ENCODE measurements at regions not wholly inside any gene's neighbourhood (a gene's known extent, or its start where the extent isn't known, plus 50 kb on each side); places are given as distances from the start of the nearest gene placed in this dataset.
"Not testable (repeated sequence)": the region's sequence is repeated elsewhere in the genome, so short reads cannot be mapped to it uniquely, and the experiment has no call there.

GRCh38 chr19:31892060-31892459 lies 453.4 kb upstream of the ZNF507 start:
- H3F3A ChIP-seq (ENCODE audit: control insufficient read depth, insufficient read depth): no peaks in the 10 kb centered on the region
- no peak overlapping the region for H3K4me3 ChIP-seq (ENCODE audit: low read length)
- no peak overlapping the region for H3K27ac ChIP-seq (ENCODE audit: low read depth, low read length)
- no peak overlapping the region for H3K4me2 ChIP-seq (ENCODE audit: low read length)
- no peaks in the 10 kb centered on the region for H4K20me1 ChIP-seq (ENCODE audit: control insufficient read depth, insufficient read depth, low read depth, low read length)
- H3K36me3 ChIP-seq (ENCODE audit: control insufficient read depth, low read length): no peaks in the 10 kb centered on the region
- H3K79me2 ChIP-seq (ENCODE audit: control insufficient read depth, low read length): no peaks in the 10 kb centered on the region
- no peaks in the 10 kb centered on the region for H3K9me2 ChIP-seq (replicated peaks; ENCODE audit: control insufficient read depth, low read length)
- no peak for TF ChIP-seq EZH2phosphoT487 (IDR thresholded peaks at IDR 0.05; ENCODE audit: borderline replicate concordance, low read length)
- TF ChIP-seq CTCF (IDR thresholded peaks at IDR 0.05; ENCODE audit: low read depth, low read length, poor library complexity, severe bottlenecking): no peak
- H3K9me3 ChIP-seq (ENCODE audit: control insufficient read depth, insufficient read depth, low read length): peaks cover 4% of the 10 kb centered on the region; the same call in 1 of the 2 replicates
- H3K4me1 ChIP-seq (ENCODE audit: control insufficient read depth, low read length): no peaks in the 10 kb centered on the region
- no peaks in the 10 kb centered on the region for H3K27me3 ChIP-seq (ENCODE audit: control insufficient read depth, low read length)

- H3K27ac ChIP-seq (ENCODE audit: low read depth, low read length); H3K9me2 ChIP-seq (replicated peaks; ENCODE audit: control insufficient read depth, low read length); H4K20me1 ChIP-seq (ENCODE audit: control insufficient read depth, insufficient read depth, low read depth, low read length); H3K27me3 ChIP-seq (ENCODE audit: control insufficient read depth, low read length); H3K4me1 ChIP-seq (ENCODE audit: control insufficient read depth, low read length); H3K9me3 ChIP-seq (ENCODE audit: control insufficient read depth, insufficient read depth, low read length); H3K4me2 ChIP-seq (ENCODE audit: low read length); H3K4me3 ChIP-seq (ENCODE audit: low read length); H3F3A ChIP-seq (ENCODE audit: control insufficient read depth, insufficient read depth); H3K36me3 ChIP-seq (ENCODE audit: control insufficient read depth, low read length); H3K79me2 ChIP-seq (ENCODE audit: control insufficient read depth, low read length): not testable (repeated sequence)
Measured at GRCh38 chr19:31893491-31893890, 451.9 kb upstream of the ZNF507 start.

GRCh38 chr19:31894451-31894850 lies 451.0 kb upstream of the ZNF507 start:
- Histone ChIP-seq H3K36me3 (ENCODE audit: control insufficient read depth, low read length) (no peaks in the 10 kb centered on the region), H3K4me2 (ENCODE audit: low read length) (no peak overlapping the region), H3K9me2 (replicated peaks; ENCODE audit: control insufficient read depth, low read length) (no peaks in the 10 kb centered on the region), H4K20me1 (ENCODE audit: control insufficient read depth, insufficient read depth, low read depth, low read length) (no peaks in the 10 kb centered on the region), H3K27ac (ENCODE audit: low read depth, low read length) (no peak overlapping the region), H3K27me3 (ENCODE audit: control insufficient read depth, low read length) (no peaks in the 10 kb centered on the region), H3K4me3 (ENCODE audit: low read length) (no peak overlapping the region), H3F3A (ENCODE audit: control insufficient read depth, insufficient read depth) (no peaks in the 10 kb centered on the region), H3K9me3 (ENCODE audit: control insufficient read depth, insufficient read depth, low read length) (peaks cover 4% of the 10 kb centered on the region; the same call in 1 of the 2 replicates), H3K79me2 (ENCODE audit: control insufficient read depth, low read length) (no peaks in the 10 kb centered on the region), H3K4me1 (ENCODE audit: control insufficient read depth, low read length) (no peaks in the 10 kb centered on the region)
- no peak for TF ChIP-seq CTCF (IDR thresholded peaks at IDR 0.05; ENCODE audit: low read depth, low read length, poor library complexity, severe bottlenecking)
- no peak for TF ChIP-seq EZH2phosphoT487 (IDR thresholded peaks at IDR 0.05; ENCODE audit: borderline replicate concordance, low read length)

GRCh38 chr19:31897292-31897691 lies 448.1 kb upstream of the ZNF507 start:
- peaks cover 3% of the 10 kb centered on the region; the same call in 1 of the 2 replicates for H3K9me3 ChIP-seq (ENCODE audit: control insufficient read depth, insufficient read depth, low read length)
- H3F3A ChIP-seq (ENCODE audit: control insufficient read depth, insufficient read depth): no peaks in the 10 kb centered on the region
- H3K27me3 ChIP-seq (ENCODE audit: control insufficient read depth, low read length): no peaks in the 10 kb centered on the region
- H3K9me2 ChIP-seq (replicated peaks; ENCODE audit: control insufficient read depth, low read length): no peaks in the 10 kb centered on the region
- H3K36me3 ChIP-seq (ENCODE audit: control insufficient read depth, low read length): no peaks in the 10 kb centered on the region
- H3K4me1 ChIP-seq (ENCODE audit: control insufficient read depth, low read length): no peaks in the 10 kb centered on the region
- TF ChIP-seq EZH2phosphoT487 (IDR thresholded peaks at IDR 0.05; ENCODE audit: borderline replicate concordance, low read length): no peak
- no peak for TF ChIP-seq CTCF (IDR thresholded peaks at IDR 0.05; ENCODE audit: low read depth, low read length, poor library complexity, severe bottlenecking)
- H3K27ac ChIP-seq (ENCODE audit: low read depth, low read length): no peak overlapping the region
- H3K4me2 ChIP-seq (ENCODE audit: low read length): no peak overlapping the region
- H3K79me2 ChIP-seq (ENCODE audit: control insufficient read depth, low read length): no peaks in the 10 kb centered on the region
- H4K20me1 ChIP-seq (ENCODE audit: control insufficient read depth, insufficient read depth, low read depth, low read length): no peaks in the 10 kb centered on the region
- H3K4me3 ChIP-seq (ENCODE audit: low read length): no peak overlapping the region
